Calu3 (cell line): ENCODE measurements at regions not wholly inside any gene's neighbourhood (a gene's known extent, or its start where the extent isn't known, plus 50 kb on each side); places are given as distances from the start of the nearest gene placed in this dataset.
A peak's percentile ranks its signal among the peaks of the same experiment; 100 is the strongest.

Experiments
- BruUV-seq: library from RNA; stranded (reverse); fragments of 400-500 nt; replicated peaks from 2 replicates; lab custom pipeline; 2021; lab: Mats Ljungman, UMichigan
- CTCF ChIA-PET: fragments of 300-600 bp; sonication (Branson Sonifier 250); formaldehyde crosslinking; loops from one replicate; lab custom pipeline; 2022; ENCODE audit warnings: antibody characterized with exemption; lab: Charles Lee
- DNase-seq: peaks from one replicate; pipeline ENCODE4 v3.0.0; 2022
- H3K27ac Mint-ChIP-seq: one replicate; pipeline ENCODE4 v1.8.0; 2022; ENCODE audit warnings: mixed read lengths; ENCODE audit not compliant: unreplicated experiment
- H3K27me3 Mint-ChIP-seq: one replicate; pipeline ENCODE4 v1.8.0; 2022; ENCODE audit warnings: mixed read lengths; ENCODE audit not compliant: unreplicated experiment
- H3K36me3 Mint-ChIP-seq: one replicate; pipeline ENCODE4 v1.8.0; 2022; ENCODE audit warnings: mild to moderate bottlenecking, moderate library complexity, mixed read lengths; ENCODE audit not compliant: insufficient read depth, unreplicated experiment
- H3K4me1 Mint-ChIP-seq: one replicate; pipeline ENCODE4 v1.8.0; 2022; ENCODE audit warnings: mild to moderate bottlenecking, low read depth, mixed read lengths; ENCODE audit not compliant: unreplicated experiment
- H3K4me3 Mint-ChIP-seq: one replicate; pipeline ENCODE4 v1.8.0; 2022; ENCODE audit warnings: mild to moderate bottlenecking, low read depth, moderate library complexity, mixed read lengths; ENCODE audit not compliant: unreplicated experiment
- H3K9me3 Mint-ChIP-seq: one replicate; pipeline ENCODE4 v1.8.0; 2022; ENCODE audit warnings: low read depth, mixed read lengths; ENCODE audit not compliant: unreplicated experiment
- intact Hi-C: fragments of 100-400 bp; cut with micrococcal nuclease; formaldehyde crosslinking; loops from one replicate; pipeline ENCODE4 v1.10.0; 2022; ENCODE audit not compliant: unreplicated experiment
- TF ChIP-seq, protein P1 (sequence below): fragments of 200-600 bp; IDR thresholded peaks from one replicate; pipeline ENCODE4 v1.8.0; 2022; ENCODE audit warnings: antibody characterized with exemption; ENCODE audit not compliant: unreplicated experiment

DNA sequence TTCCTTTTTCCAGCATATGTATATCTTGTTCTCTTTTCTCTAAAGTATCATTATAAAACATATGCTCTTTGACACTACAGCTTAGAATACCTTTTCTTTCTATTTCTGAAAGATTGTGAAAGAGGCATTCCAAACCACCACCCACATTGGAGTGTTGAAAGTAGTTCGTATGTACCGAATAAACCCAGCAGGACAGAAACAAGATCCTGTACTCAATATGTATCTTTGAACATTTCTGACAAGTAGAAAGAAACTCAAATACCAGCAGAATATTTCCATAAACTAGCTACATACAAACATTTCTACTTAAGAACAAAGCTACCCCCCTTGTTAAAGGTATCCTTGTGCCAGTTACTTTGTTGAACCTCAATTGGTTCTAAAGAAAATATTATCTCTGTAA, 415.3 kb upstream of the ALCAM start:
- no TSS peak for BruUV-seq
- intact Hi-C loops: loop anchor here (10.0 kb wide), 1 partner anchor 413 kb away; the partner anchor contains the start of gene ALCAM
- CTCF ChIA-PET: no interaction called here
- peaks cover 5% of the 10 kb centered on the region for H3K9me3 Mint-ChIP-seq
- no peak overlapping the region for H3K4me3 Mint-ChIP-seq
- peaks cover 18% of the 10 kb centered on the region for H3K4me1 Mint-ChIP-seq
- no peak for DNase-seq
- no peaks in the 10 kb centered on the region for H3K36me3 Mint-ChIP-seq
- H3K27ac Mint-ChIP-seq: no peak overlapping the region
- no peaks in the 10 kb centered on the region for H3K27me3 Mint-ChIP-seq
- TF ChIP-seq, protein P1, sequence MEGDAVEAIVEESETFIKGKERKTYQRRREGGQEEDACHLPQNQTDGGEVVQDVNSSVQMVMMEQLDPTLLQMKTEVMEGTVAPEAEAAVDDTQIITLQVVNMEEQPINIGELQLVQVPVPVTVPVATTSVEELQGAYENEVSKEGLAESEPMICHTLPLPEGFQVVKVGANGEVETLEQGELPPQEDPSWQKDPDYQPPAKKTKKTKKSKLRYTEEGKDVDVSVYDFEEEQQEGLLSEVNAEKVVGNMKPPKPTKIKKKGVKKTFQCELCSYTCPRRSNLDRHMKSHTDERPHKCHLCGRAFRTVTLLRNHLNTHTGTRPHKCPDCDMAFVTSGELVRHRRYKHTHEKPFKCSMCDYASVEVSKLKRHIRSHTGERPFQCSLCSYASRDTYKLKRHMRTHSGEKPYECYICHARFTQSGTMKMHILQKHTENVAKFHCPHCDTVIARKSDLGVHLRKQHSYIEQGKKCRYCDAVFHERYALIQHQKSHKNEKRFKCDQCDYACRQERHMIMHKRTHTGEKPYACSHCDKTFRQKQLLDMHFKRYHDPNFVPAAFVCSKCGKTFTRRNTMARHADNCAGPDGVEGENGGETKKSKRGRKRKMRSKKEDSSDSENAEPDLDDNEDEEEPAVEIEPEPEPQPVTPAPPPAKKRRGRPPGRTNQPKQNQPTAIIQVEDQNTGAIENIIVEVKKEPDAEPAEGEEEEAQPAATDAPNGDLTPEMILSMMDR: no peak

DNA sequence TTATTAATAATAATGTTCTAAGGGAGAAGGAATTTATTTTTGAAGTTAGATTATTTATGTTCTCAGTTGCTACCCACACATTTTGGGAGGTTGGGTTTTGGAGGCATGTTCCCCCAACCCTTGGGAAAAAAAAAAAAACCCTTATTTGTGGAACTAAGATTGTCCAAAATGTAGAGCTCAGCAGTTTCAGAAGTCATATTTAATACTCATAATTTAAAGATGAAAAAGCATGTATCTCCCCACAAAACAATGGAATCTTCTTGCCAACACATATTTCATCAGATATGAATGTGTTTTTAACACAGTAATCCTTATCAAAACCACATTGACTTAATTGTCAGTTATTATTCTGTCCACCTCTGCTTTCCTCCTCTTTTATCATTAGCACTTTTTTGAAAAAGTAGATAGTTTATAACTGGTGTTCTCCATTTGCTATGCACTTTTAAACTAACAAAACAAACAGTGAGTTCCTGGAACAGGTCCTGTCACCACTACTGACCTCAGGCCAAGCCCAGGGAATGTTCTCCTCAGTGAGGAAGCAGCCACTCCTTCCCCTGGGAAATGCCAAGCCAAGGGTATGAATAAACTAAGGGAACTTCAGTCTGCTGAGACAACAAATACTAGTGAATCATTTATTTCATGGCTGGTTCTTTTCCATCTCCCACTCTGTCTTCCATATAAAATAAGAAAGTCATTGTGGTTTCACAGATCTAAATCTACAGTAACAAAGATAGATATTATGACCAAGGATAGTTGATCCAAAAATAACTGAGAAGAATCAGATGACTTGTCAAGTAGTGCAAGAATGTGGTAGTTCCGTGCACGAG, 414.4 kb upstream of the ALCAM start:
- TF ChIP-seq, protein P1: no peak
- DNase-seq: peak; percentile 28
- no peak overlapping the region for H3K4me3 Mint-ChIP-seq
- no peaks in the 10 kb centered on the region for H3K36me3 Mint-ChIP-seq
- CTCF ChIA-PET: interaction anchor here (0.6 kb wide), 1 partner anchor 974 kb away, joined by 4 read pairs; no protein-coding TSS in a partner anchor
- H3K27me3 Mint-ChIP-seq: no peaks in the 10 kb centered on the region
- peaks cover 5% of the 10 kb centered on the region for H3K9me3 Mint-ChIP-seq
- intact Hi-C loops: loop anchor here (10.0 kb wide), 1 partner anchor 412 kb away; the partner anchor contains the start of gene ALCAM
- H3K4me1 Mint-ChIP-seq: peaks cover 18% of the 10 kb centered on the region
- no TSS peak for BruUV-seq
- peak overlapping the region; percentile 0 for H3K27ac Mint-ChIP-seq

DNA sequence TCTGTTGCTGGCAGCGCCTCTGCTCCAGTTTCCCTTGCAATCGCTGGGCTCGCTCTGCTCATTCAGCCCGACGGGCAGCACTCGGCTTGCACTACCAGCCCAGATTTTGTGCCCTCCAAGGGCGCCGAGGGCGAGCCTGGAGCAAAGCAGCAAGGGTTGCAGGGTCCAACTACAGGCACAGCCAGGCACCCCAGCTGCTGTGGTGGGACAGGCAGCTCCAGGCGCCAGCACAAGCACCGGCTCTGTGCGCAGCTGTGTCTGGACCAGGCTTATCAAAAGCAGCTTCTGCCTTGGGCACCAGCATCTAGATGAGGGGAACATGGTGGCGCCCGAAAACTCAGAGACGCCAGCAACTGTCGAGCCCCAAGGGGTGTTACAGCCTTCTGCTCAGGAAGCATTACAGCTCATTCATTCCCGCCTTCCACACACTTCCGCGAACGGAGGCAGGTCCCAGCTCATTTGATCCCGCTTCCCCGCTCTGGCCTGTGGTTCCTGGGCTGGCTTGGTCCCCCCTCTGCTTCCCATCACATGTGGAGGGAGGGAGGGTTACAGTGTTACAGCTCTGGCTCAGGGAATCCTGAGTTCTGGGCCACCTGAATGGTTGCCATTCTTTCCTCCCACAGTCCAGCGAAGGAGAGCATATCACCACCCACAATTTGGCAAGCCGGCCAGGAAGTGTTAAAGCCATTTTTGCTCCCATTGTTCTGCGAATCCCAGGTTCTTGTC, 409.9 kb upstream of the ALCAM start:
- Mint-ChIP-seq H3K4me3 (no peak overlapping the region), H3K4me1 (peaks cover 14% of the 10 kb centered on the region), H3K36me3 (no peaks in the 10 kb centered on the region), H3K9me3 (peaks cover 3% of the 10 kb centered on the region), H3K27me3 (no peaks in the 10 kb centered on the region), H3K27ac (no peak overlapping the region)
- intact Hi-C loops: loop anchor here (10.0 kb wide), 1 partner anchor 408 kb away; the partner anchor contains the start of gene ALCAM
- DNase-seq: no peak
- TF ChIP-seq, protein P1: no peak
- no TSS peak for BruUV-seq
- CTCF ChIA-PET: interaction anchor here (0.6 kb wide), 1 partner anchor 1006 kb away, joined by 4 read pairs; no protein-coding TSS in a partner anchor

DNA sequence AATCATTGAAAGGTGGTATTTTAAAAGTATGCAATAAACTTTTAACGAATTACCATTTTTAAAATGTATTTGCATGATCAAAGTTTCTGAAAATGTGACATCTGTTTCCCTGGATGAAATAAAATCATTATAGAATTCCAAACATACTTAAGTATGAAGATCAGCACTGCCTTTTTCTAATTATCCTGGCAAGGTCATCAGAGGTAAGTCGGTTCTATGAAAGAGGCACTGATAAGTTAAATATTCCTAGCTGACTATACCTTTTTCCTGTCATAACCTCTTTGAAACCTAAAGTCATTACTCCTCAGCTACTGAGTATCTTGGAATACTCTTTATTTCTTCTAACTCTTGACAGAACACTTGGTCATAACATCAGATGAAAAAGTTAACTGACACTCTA, 406.1 kb upstream of the ALCAM start:
- Mint-ChIP-seq H3K4me1 (no peaks in the 10 kb centered on the region), H3K9me3 (no peaks in the 10 kb centered on the region), H3K36me3 (no peaks in the 10 kb centered on the region), H3K4me3 (no peak overlapping the region), H3K27ac (no peak overlapping the region), H3K27me3 (no peaks in the 10 kb centered on the region)
- TF ChIP-seq, protein P1: no peak
- intact Hi-C loops: no loop called here
- no TSS peak for BruUV-seq
- DNase-seq: no peak
- CTCF ChIA-PET: no interaction called here
